ENCODE measurements at regions not wholly inside any gene's neighbourhood (a gene's known extent, or its start where the extent isn't known, plus 50 kb on each side); places are given as distances from the start of the nearest gene placed in this dataset.

GRCh38 chr12:89817501-89818226 lies 109.0 kb upstream of the ATP2B1 start:
- TF ChIP-seq, protein P1, sequence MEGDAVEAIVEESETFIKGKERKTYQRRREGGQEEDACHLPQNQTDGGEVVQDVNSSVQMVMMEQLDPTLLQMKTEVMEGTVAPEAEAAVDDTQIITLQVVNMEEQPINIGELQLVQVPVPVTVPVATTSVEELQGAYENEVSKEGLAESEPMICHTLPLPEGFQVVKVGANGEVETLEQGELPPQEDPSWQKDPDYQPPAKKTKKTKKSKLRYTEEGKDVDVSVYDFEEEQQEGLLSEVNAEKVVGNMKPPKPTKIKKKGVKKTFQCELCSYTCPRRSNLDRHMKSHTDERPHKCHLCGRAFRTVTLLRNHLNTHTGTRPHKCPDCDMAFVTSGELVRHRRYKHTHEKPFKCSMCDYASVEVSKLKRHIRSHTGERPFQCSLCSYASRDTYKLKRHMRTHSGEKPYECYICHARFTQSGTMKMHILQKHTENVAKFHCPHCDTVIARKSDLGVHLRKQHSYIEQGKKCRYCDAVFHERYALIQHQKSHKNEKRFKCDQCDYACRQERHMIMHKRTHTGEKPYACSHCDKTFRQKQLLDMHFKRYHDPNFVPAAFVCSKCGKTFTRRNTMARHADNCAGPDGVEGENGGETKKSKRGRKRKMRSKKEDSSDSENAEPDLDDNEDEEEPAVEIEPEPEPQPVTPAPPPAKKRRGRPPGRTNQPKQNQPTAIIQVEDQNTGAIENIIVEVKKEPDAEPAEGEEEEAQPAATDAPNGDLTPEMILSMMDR (IDR thresholded peaks at IDR 0.05), result no peak
- no peak for TF ChIP-seq POLR2A (IDR thresholded peaks at IDR 0.05)
